Epidermal melanocyte (primary cell): ENCODE measurements at regions not wholly inside any gene's neighbourhood (a gene's known extent, or its start where the extent isn't known, plus 50 kb on each side); places are given as distances from the start of the nearest gene placed in this dataset.
"Not testable (repeated sequence)": the region's sequence is repeated elsewhere in the genome, so short reads cannot be mapped to it uniquely, and the experiment has no call there.

Experiments
- DNase-seq: peaks from one replicate; pipeline ENCODE4 v3.0.0; 2011; ENCODE audit warnings: low spot score; ENCODE audit not compliant: insufficient read length

- no peak for DNase-seq
Observed at GRCh38 chr12:124129132-124129531, 156.1 kb downstream of the ZNF664 start.

- DNase-seq, result no peak
Observed at GRCh38 chr12:124130691-124131591, 157.9 kb downstream of the ZNF664 start.

- DNase-seq, result no peak
Observed at GRCh38 chr12:124131659-124132058, 158.6 kb downstream of the ZNF664 start.

- DNase-seq, result no peak
Observed at GRCh38 chr12:124132530-124132929, 159.5 kb downstream of the ZNF664 start.

GRCh38 chr12:124136796-124137195 lies 158.1 kb upstream of the RFLNA start:
- no peak for DNase-seq

- no peak for DNase-seq
Observed at GRCh38 chr12:124140944-124141486, 153.9 kb upstream of the RFLNA start.

- not testable (repeated sequence) for DNase-seq
Observed at GRCh38 chr12:124141611-124142010, 153.3 kb upstream of the RFLNA start.

- no peak for DNase-seq
Observed at GRCh38 chr12:124142395-124143035, 152.4 kb upstream of the RFLNA start.

- no peak for DNase-seq
Observed at GRCh38 chr12:124143726-124144125, 151.2 kb upstream of the RFLNA start.

GRCh38 chr12:124144531-124145194 lies 150.2 kb upstream of the RFLNA start:
- DNase-seq, result no peak

- DNase-seq, result no peak
Observed at GRCh38 chr12:124147027-124147426, 147.9 kb upstream of the RFLNA start.

- DNase-seq, result no peak
Observed at GRCh38 chr12:124147575-124147974, 147.3 kb upstream of the RFLNA start.

GRCh38 chr12:124148481-124149273 lies 146.2 kb upstream of the RFLNA start:
- DNase-seq, result no peak

GRCh38 chr12:124149287-124149686 lies 145.6 kb upstream of the RFLNA start:
- no peak for DNase-seq

GRCh38 chr12:124150168-124150567 lies 144.7 kb upstream of the RFLNA start:
- no peak for DNase-seq

GRCh38 chr12:124151583-124151982 lies 143.3 kb upstream of the RFLNA start:
- no peak for DNase-seq

- DNase-seq, result no peak
Observed at GRCh38 chr12:124152731-124153130, 142.2 kb upstream of the RFLNA start.

GRCh38 chr12:124153392-124153791 lies 141.5 kb upstream of the RFLNA start:
- no peak for DNase-seq

GRCh38 chr12:124157406-124157805 lies 137.5 kb upstream of the RFLNA start:
- no peak for DNase-seq

- peak; percentile 34 for DNase-seq
Observed at GRCh38 chr12:124159655-124160054, 135.2 kb upstream of the RFLNA start.
